ENCODE measurements at regions not wholly inside any gene's neighbourhood (a gene's known extent, or its start where the extent isn't known, plus 50 kb on each side); places are given as distances from the start of the nearest gene placed in this dataset.
A peak's percentile ranks its signal among the peaks of the same experiment; 100 is the strongest.

GRCh38 chr3:26365706-26366105, 256.9 kb upstream of the LRRC3B start:
- DNase-seq (ENCODE audit: low read depth, low spot score) = no peak

GRCh38 chr3:26368312-26368711, 254.3 kb upstream of the LRRC3B start:
- no peak for DNase-seq (ENCODE audit: low read depth, low spot score)

DNA sequence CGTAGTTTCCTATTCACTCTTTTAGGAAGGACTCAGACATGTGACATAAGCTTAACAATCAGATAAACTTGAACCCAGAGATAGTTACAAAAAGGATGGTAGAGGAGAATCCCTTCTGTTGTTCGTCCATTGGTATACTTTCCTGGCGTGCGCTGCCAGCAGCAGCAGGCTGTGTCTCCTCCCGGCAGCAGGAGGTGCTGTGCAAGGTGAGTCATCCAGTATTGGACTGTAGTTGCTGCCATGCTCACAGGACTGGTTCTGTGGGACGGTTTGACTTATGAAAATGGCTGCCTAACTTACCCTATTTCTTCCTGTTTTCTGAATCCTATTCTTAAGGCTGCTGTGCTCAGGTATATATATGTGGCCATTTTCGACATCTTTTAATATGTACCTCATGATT, 253.4 kb upstream of the LRRC3B start:
- no peak for DNase-seq (ENCODE audit: low read depth, low spot score)

GRCh38 chr3:26375843-26376530, 246.6 kb upstream of the LRRC3B start:
- no peak for DNase-seq (ENCODE audit: low read depth, low spot score)

- no peak for DNase-seq (ENCODE audit: low read depth, low spot score)
Observed at GRCh38 chr3:26381411-26381810, 241.2 kb upstream of the LRRC3B start.

DNA sequence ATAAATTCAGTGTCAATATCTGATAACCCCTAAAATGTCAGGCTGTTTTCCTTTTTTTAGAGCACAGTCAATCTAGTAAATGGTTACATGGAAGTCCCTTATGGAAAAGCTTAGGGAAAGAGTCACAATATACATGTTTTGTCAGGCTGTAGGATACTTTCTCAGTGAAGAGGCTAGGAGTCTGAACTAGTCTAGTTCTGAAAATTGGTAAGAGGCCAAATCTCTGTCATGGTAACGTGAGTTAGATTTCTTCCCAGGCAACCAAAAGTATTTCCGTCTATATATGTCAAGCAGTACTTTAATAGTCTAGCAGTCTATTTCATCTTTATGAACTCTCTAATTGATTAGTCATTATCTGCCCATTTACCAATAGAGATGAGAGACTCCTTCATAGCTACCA, 215.9 kb upstream of the LRRC3B start:
- no peak for DNase-seq (ENCODE audit: low read depth, low spot score)

DNA sequence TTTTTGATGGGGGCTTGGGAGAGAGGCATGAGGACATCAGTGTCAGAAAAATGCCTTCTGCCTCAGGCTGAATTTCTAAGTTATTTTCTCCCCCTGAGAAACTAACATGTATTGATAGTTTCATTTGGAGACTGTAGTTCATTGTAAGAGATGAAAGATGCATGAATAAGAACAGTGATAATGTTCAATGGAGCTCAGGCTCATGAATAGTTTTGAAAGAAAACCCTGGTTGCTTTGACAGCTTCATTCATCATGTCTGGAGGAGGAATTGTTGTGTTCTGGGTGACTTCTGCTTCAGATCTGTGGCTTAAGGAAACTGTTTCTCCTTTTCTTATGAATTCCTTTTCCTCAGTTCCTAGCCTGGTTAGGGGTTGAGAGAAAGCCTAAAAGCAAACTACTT, 204.0 kb upstream of the LRRC3B start:
- no peak for DNase-seq (ENCODE audit: low read depth, low spot score)

GRCh38 chr3:26422415-26422814, 200.2 kb upstream of the LRRC3B start:
- DNase-seq (ENCODE audit: low read depth, low spot score) = no peak

GRCh38 chr3:26425076-26425475, 197.5 kb upstream of the LRRC3B start:
- DNase-seq (ENCODE audit: low read depth, low spot score) = no peak

DNA sequence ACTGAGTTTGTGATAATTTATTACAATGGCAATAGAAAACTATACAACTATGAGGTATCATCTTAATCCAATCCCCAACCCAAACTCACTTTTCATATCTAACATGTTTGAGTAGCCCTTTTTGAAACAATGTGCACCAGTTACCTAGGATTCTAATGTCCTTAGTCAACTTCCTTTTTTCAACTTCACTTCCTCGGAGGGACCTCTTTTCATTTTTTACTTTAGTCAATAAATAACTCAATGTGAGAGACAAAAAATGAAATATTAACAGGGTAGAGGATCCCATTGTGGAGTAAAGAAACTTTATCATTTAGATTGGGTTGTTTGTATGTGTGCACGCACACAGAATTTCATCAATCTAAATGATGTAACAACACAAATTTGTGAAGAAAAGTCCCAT, 193.6 kb upstream of the LRRC3B start:
- DNase-seq (ENCODE audit: low read depth, low spot score) = no peak

DNA sequence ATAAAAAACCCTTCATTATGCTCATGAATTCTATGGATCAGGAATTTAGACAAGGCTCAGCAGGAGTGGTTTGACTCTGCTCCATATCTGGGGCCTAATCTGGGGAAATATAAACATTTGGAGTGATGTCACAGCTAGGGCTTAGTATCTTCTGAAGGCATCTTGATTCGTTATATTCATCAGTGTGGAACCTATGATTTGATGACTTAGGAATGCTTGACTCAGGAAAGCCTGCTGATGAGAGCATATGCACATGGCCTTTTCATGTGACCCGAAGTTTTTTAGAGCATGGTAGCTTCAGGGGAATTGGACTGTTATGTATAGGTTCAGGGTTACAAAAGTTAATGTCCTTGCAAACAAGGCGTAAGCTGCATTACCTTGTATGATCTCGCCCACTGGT, 184.9 kb upstream of the LRRC3B start:
- DNase-seq (ENCODE audit: low read depth, low spot score) = no peak

DNA sequence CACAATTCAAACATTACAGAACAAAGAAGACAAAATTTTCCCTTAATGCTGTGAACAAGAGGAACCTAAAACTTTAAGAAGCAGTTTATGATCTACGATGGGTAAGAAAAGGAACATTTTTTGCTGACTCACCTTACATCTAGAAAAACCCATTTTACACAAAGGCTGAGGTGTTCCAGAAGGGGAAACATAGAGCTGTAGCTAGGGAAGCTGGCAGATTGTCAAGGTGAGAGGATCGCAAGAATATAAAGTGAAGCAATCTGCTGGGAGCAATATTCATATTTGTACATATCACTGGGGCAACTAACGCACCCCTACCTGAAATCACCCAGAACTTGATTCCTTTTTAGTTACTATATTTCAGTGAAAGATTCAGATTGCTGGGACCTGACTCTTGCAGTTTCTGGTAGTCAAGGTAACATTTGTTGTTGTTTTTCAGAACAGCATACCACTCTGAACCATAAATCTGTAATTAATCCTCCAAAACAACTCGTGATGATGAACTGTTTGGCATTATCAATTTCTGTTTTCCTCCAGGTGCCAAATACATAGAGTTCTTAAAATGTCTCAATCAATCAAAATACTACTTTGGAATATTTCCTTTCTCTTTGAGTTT, 184.1 kb upstream of the LRRC3B start:
- no peak for DNase-seq (ENCODE audit: low read depth, low spot score)

GRCh38 chr3:26438981-26439884, 183.3 kb upstream of the LRRC3B start:
- no peak for DNase-seq (ENCODE audit: low read depth, low spot score)

DNA sequence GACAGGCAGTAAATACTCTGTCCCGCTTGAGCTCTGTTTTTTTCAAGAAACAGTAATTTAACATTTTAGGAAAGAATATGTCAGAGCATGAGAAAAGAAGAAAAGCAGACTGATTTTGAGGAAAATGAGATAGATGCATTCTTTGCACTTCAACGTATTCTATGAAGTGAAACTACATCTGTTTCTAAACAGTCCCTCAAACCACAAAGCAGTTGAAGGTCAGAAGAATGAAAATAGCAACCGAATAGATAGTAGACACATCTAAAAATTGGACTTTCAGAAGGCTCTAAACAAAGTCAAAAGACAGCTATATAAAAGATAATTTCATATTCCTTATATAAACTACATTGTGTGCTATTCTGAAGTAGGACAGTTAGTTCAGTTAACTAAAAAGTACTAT, 172.6 kb upstream of the LRRC3B start:
- DNase-seq (ENCODE audit: low read depth, low spot score) = no peak

DNA sequence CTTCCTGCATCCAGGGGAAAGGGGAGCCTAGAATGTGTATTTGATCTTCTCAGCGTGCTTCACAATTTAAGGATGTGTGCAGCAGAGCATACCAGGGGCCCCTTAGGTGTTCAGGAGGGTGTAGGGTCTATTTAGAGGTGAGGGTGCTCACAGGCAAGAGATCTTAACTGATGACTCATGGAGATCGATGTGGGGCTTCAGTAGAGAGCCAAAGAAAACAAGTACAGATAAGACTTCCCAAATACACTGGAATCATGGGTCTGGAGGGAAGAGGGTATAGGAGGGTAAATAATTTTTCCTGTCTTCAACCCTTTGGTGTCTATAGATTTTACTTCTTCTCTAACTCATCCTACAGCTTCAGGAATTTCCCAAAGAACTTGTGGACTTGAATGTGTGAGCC, 170.2 kb upstream of the LRRC3B start:
- DNase-seq (ENCODE audit: low read depth, low spot score) = no peak

DNA sequence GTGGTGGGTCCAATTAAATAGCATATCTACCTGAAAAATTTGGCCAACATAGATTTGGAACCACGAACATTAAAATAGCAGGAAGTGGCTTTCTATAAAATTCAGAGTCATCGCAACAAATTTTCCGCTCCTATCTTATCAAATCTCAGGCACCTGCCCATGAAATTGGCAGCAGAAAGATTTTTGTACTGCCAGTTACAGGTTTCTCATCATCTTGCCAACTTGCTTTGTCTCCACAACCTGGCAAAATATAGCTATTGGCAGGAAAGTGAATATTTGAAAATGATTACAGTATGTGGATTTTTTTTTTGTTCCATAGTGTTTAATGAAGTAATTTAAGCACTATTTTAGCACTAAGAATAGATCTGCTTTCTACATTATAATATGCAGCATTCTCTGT, 161.6 kb upstream of the LRRC3B start:
- no peak for DNase-seq (ENCODE audit: low read depth, low spot score)

DNA sequence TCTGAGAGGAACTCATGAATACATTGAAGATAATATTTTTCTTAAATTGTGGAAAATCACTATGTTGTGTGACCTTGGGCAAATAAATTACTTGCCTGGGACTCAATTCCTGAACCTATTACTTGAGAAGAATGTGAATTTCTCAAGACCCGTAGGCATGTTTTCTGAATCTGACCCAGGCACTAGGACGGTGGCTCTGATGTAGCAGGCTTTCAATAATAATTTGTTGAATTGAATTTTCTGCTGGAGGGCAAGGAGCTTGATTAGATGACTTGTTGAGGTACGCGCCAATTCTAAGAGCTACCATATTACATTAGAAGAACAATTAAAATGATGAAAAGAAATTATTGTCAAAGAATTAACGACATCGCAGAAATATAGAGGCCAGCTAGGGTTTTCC, 150.2 kb upstream of the LRRC3B start:
- no peak for DNase-seq (ENCODE audit: low read depth, low spot score)

GRCh38 chr3:26474706-26475105, 147.9 kb upstream of the LRRC3B start:
- DNase-seq (ENCODE audit: low read depth, low spot score) = no peak

- DNase-seq (ENCODE audit: low read depth, low spot score) = no peak
Observed at GRCh38 chr3:26480377-26480776, 142.2 kb upstream of the LRRC3B start.

DNA sequence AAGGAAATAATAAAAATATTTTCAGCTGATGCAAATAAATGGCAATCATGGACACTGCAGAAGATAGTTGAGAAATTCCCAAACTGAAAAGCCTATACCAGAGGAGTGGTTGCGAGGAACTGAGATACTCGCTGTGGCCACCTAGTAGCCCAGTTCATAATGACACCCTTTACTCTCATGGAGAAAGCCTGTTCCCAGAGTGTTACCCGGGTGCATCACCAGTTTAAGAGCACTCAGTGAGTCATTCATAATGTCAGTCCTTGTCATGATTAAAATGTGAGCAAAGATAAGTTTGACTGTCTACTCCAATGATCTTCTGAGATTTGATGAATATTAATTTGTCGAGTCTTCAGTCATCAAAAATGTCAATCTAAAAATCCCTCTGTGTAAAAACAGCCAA, 138.4 kb upstream of the LRRC3B start:
- DNase-seq (ENCODE audit: low read depth, low spot score) = peak; percentile 15

GRCh38 chr3:26498271-26498670, 124.3 kb upstream of the LRRC3B start:
- DNase-seq (ENCODE audit: low read depth, low spot score) = no peak

DNA sequence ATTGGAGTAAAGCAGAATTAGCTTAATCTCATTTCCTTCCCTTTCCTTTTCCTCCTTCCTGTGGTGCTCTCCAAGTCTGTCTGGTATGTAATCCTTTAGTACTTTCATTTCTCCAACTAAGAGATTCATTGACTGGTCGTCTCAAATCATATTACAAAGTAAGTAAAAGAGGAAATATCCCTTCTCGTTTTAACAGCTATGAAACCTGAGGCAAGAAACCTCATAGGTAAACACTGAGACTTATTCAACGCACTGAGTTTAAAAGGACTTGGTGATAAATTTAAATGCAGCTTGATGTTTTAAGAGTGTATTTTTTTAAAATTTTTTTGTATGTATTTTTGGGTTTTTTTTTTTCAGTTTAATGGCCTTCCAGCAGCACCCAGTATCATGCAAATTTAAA, 117.2 kb upstream of the LRRC3B start:
- DNase-seq (ENCODE audit: low read depth, low spot score) = no peak

Measured in iPS DF 19.7 (cell line).